Astrocyte of the spinal cord (primary cell): ENCODE measurements at regions not wholly inside any gene's neighbourhood (a gene's known extent, or its start where the extent isn't known, plus 50 kb on each side); places are given as distances from the start of the nearest gene placed in this dataset.

Experiments used
- DNase-seq: peaks from one replicate; pipeline ENCODE4 v3.0.0; 2011; ENCODE audit warnings: low read depth, low spot score
- H3K4me3 ChIP-seq: 2 replicates; pipeline ENCODE4 v1.5.1; 2011; ENCODE audit warnings: low read depth, mild to moderate bottlenecking, low read length, moderate library complexity
- CTCF ChIP-seq: IDR thresholded peaks from 2 replicates; pipeline ENCODE4 v1.5.1; 2012; ENCODE audit warnings: low read depth, mild to moderate bottlenecking, low read length, inconsistent platforms
- in situ Hi-C: cut with HindIII; loops from 2 replicates; pipeline ENCODE4 v1.10.0; 2017; ENCODE audit warnings: low sequenced_read_pairs

GRCh38 chr11:44377914-44378321 is 68.0 kb upstream of the ALX4 start:
- TF ChIP-seq CTCF: no peak
- in situ Hi-C loops: no loop called here
- DNase-seq: no peak
- no peak overlapping the region for H3K4me3 ChIP-seq

- in situ Hi-C loops: no loop called here
Measured at GRCh38 chr11:44379141-44380008, 69.4 kb upstream of the ALX4 start.

GRCh38 chr11:44380009-44380313 is 70.0 kb upstream of the ALX4 start:
- no peak for DNase-seq
- no peak overlapping the region for H3K4me3 ChIP-seq
- no peak for TF ChIP-seq CTCF
- in situ Hi-C loops: no loop called here

More at GRCh38 chr11:44379141-44380008, 69.4 kb upstream of the ALX4 start:
- no peak for DNase-seq
- TF ChIP-seq CTCF: no peak
- no peak overlapping the region for H3K4me3 ChIP-seq

GRCh38 chr11:44380820-44381219 is 70.9 kb upstream of the ALX4 start:
- H3K4me3 ChIP-seq: no peak overlapping the region
- DNase-seq: no peak
- no peak for TF ChIP-seq CTCF
- in situ Hi-C loops: no loop called here

GRCh38 chr11:44381261-44381660 is 71.3 kb upstream of the ALX4 start:
- DNase-seq: no peak
- in situ Hi-C loops: no loop called here
- H3K4me3 ChIP-seq: no peak overlapping the region
- TF ChIP-seq CTCF: no peak

- no peak for DNase-seq
- in situ Hi-C loops: no loop called here
- no peak overlapping the region for H3K4me3 ChIP-seq
- no peak for TF ChIP-seq CTCF
Measured at GRCh38 chr11:44382118-44382517, 72.2 kb upstream of the ALX4 start.
